ENCODE measurements at regions not wholly inside any gene's neighbourhood (a gene's known extent, or its start where the extent isn't known, plus 50 kb on each side); places are given as distances from the start of the nearest gene placed in this dataset.

DNA sequence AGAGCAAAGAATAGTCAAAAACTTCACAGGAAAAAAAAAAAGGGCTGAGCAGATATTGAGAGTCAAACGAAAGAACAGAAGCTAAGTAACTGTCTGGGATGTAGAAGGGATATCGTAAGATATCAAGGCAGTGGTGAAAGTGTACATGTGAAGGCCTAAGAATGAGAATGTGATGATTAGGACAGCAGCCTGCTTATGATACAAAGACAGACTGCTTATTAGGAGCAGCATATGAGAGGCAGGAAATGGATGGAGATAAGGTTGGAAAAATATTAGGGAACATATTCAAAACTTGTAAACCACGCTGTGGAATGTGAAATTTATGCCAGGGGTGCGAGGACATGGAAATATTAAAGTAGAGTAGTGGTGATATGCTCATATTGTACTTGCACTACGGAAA is 133.1 kb upstream of the FAM174A start:
- DNase-seq (ENCODE audit: low spot score), result no peak
- H3K4me1 Mint-ChIP-seq, result no peaks in the 10 kb centered on the region
- H3K27me3 Mint-ChIP-seq (ENCODE audit: low read depth), result no peaks in the 10 kb centered on the region
- H3K36me3 Mint-ChIP-seq, result no peaks in the 10 kb centered on the region
- no peak for TF ChIP-seq JUN (CRISPR knock-in tag; IDR thresholded peaks at IDR 0.05)
- TF ChIP-seq, protein P1, sequence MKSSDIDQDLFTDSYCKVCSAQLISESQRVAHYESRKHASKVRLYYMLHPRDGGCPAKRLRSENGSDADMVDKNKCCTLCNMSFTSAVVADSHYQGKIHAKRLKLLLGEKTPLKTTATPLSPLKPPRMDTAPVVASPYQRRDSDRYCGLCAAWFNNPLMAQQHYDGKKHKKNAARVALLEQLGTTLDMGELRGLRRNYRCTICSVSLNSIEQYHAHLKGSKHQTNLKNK (CRISPR knock-in tag; IDR thresholded peaks at IDR 0.05), result no peak
- no peak for TF ChIP-seq CREM (CRISPR knock-in tag; IDR thresholded peaks at IDR 0.05)
- TF ChIP-seq FOXP4 (CRISPR knock-in tag; IDR thresholded peaks at IDR 0.05), result no peak
- TF ChIP-seq ZNF671 (CRISPR knock-in tag; IDR thresholded peaks at IDR 0.05), result no peak
- TF ChIP-seq PRDM15 (CRISPR knock-in tag; IDR thresholded peaks at IDR 0.05), result no peak
- TF ChIP-seq FOXK1 (CRISPR knock-in tag; IDR thresholded peaks at IDR 0.05), result no peak
- TF ChIP-seq MAX (CRISPR knock-in tag; IDR thresholded peaks at IDR 0.05), result no peak
- ChIA-PET POLR2A (no interaction called here), CTCF (interaction anchor here (0.9 kb wide), 1 partner anchor 28 kb away, joined by 3 read pairs; no protein-coding TSS in a partner anchor)
- no peak overlapping the region for H3K4me3 Mint-ChIP-seq
- no peak overlapping the region for H3K27ac Mint-ChIP-seq
- no peaks in the 10 kb centered on the region for H3K9me3 Mint-ChIP-seq
- ATAC-seq, result no peak

- DNase-seq (ENCODE audit: low spot score) (no peak), ATAC-seq (no peak)
- ChIA-PET CTCF (no interaction called here), POLR2A (no interaction called here)
- no peaks in the 10 kb centered on the region for H3K27me3 Mint-ChIP-seq (ENCODE audit: low read depth)
- no peaks in the 10 kb centered on the region for H3K36me3 Mint-ChIP-seq
- H3K4me3 Mint-ChIP-seq, result no peak overlapping the region
- no peaks in the 10 kb centered on the region for H3K9me3 Mint-ChIP-seq
- H3K27ac Mint-ChIP-seq, result no peak overlapping the region
- H3K4me1 Mint-ChIP-seq, result no peaks in the 10 kb centered on the region
- TF ChIP-seq, protein P2, sequence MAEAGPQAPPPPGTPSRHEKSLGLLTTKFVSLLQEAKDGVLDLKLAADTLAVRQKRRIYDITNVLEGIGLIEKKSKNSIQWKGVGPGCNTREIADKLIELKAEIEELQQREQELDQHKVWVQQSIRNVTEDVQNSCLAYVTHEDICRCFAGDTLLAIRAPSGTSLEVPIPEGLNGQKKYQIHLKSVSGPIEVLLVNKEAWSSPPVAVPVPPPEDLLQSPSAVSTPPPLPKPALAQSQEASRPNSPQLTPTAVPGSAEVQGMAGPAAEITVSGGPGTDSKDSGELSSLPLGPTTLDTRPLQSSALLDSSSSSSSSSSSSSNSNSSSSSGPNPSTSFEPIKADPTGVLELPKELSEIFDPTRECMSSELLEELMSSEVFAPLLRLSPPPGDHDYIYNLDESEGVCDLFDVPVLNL (CRISPR knock-in tag; IDR thresholded peaks at IDR 0.05; ENCODE audit: borderline replicate concordance, low read depth), result no peak
- TF ChIP-seq E2F1 (CRISPR knock-in tag; IDR thresholded peaks at IDR 0.05) (no peak), KAT7 (CRISPR knock-in tag; IDR thresholded peaks at IDR 0.05; ENCODE audit: borderline replicate concordance) (no peak), CBFB (CRISPR knock-in tag; IDR thresholded peaks at IDR 0.05; ENCODE audit: low read depth) (no peak), CREM (CRISPR knock-in tag; IDR thresholded peaks at IDR 0.05) (no peak), ZNF317 (CRISPR knock-in tag; IDR thresholded peaks at IDR 0.05; ENCODE audit: borderline replicate concordance, low read depth) (no peak), MAX (CRISPR knock-in tag; IDR thresholded peaks at IDR 0.05) (no peak), ZNF671 (CRISPR knock-in tag; IDR thresholded peaks at IDR 0.05) (no peak), GTF2I (CRISPR knock-in tag; conservative IDR thresholded peaks at IDR 0.05) (no peak)
- TF ChIP-seq, protein P3, sequence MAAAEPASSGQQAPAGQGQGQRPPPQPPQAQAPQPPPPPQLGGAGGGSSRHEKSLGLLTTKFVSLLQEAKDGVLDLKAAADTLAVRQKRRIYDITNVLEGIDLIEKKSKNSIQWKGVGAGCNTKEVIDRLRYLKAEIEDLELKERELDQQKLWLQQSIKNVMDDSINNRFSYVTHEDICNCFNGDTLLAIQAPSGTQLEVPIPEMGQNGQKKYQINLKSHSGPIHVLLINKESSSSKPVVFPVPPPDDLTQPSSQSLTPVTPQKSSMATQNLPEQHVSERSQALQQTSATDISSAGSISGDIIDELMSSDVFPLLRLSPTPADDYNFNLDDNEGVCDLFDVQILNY (CRISPR knock-in tag; IDR thresholded peaks at IDR 0.05), result no peak
- TF ChIP-seq, protein P4, sequence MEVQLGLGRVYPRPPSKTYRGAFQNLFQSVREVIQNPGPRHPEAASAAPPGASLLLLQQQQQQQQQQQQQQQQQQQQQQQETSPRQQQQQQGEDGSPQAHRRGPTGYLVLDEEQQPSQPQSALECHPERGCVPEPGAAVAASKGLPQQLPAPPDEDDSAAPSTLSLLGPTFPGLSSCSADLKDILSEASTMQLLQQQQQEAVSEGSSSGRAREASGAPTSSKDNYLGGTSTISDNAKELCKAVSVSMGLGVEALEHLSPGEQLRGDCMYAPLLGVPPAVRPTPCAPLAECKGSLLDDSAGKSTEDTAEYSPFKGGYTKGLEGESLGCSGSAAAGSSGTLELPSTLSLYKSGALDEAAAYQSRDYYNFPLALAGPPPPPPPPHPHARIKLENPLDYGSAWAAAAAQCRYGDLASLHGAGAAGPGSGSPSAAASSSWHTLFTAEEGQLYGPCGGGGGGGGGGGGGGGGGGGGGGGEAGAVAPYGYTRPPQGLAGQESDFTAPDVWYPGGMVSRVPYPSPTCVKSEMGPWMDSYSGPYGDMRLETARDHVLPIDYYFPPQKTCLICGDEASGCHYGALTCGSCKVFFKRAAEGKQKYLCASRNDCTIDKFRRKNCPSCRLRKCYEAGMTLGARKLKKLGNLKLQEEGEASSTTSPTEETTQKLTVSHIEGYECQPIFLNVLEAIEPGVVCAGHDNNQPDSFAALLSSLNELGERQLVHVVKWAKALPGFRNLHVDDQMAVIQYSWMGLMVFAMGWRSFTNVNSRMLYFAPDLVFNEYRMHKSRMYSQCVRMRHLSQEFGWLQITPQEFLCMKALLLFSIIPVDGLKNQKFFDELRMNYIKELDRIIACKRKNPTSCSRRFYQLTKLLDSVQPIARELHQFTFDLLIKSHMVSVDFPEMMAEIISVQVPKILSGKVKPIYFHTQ (CRISPR knock-in tag; IDR thresholded peaks at IDR 0.05), result no peak
- TF ChIP-seq, protein P5, sequence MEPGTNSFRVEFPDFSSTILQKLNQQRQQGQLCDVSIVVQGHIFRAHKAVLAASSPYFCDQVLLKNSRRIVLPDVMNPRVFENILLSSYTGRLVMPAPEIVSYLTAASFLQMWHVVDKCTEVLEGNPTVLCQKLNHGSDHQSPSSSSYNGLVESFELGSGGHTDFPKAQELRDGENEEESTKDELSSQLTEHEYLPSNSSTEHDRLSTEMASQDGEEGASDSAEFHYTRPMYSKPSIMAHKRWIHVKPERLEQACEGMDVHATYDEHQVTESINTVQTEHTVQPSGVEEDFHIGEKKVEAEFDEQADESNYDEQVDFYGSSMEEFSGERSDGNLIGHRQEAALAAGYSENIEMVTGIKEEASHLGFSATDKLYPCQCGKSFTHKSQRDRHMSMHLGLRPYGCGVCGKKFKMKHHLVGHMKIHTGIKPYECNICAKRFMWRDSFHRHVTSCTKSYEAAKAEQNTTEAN (CRISPR knock-in tag; IDR thresholded peaks at IDR 0.05), result no peak
These were observed 134.0 kb upstream of the FAM174A start for GRCh38 chr5:100401149-100401548.

All from WTC11 (cell line).